Activated CD4-positive, alpha-beta memory T cell treated with anti-CD3 and anti-CD28 coated beads for 36 hours (primary cell): ENCODE measurements at regions not wholly inside any gene's neighbourhood (a gene's known extent, or its start where the extent isn't known, plus 50 kb on each side); places are given as distances from the start of the nearest gene placed in this dataset.
"Not testable (repeated sequence)": the region's sequence is repeated elsewhere in the genome, so short reads cannot be mapped to it uniquely, and the experiment has no call there.

Experiments used
- CTCF ChIA-PET: fragments of 350-600 bp; sonication (Branson Sonifier 250); formaldehyde crosslinking; loops from one replicate; lab custom pipeline; 2021; ENCODE audit warnings: antibody characterized with exemption, inconsistent platforms; lab: Charles Lee
- POLR2A ChIA-PET: fragments of 350-600 bp; sonication (Branson Sonifier 250); formaldehyde crosslinking; loops from one replicate; lab custom pipeline; 2021; ENCODE audit warnings: antibody characterized with exemption; lab: Charles Lee
- DNase-seq: peaks from one replicate; pipeline ENCODE4 v3.0.0-alpha.2; 2020
- H3K27ac Mint-ChIP-seq: one replicate; pipeline ENCODE4 v1.8.0; 2021; ENCODE audit warnings: mixed read lengths
- H3K27me3 Mint-ChIP-seq: one replicate; pipeline ENCODE4 v1.8.0; 2021; ENCODE audit warnings: mixed read lengths
- H3K36me3 Mint-ChIP-seq: one replicate; pipeline ENCODE4 v1.8.0; 2021; ENCODE audit warnings: mixed read lengths
- H3K4me1 Mint-ChIP-seq: one replicate; pipeline ENCODE4 v1.8.0; 2021; ENCODE audit warnings: low read depth, mixed read lengths
- H3K4me3 Mint-ChIP-seq: one replicate; pipeline ENCODE4 v1.8.0; 2021; ENCODE audit warnings: mild to moderate bottlenecking, mixed read lengths
- H3K9me3 Mint-ChIP-seq: one replicate; pipeline ENCODE4 v1.8.0; 2021; ENCODE audit warnings: mixed read lengths
- intact Hi-C: fragments of 100-400 bp; cut with micrococcal nuclease; formaldehyde crosslinking; loops from one replicate; pipeline ENCODE4 v1.15.1; 2023

GRCh38 chr2:234873103-234873827, 78.6 kb upstream of the SH3BP4 start:
- Mint-ChIP-seq H3K4me3 (no peak overlapping the region), H3K9me3 (no peaks in the 10 kb centered on the region), H3K36me3 (no peaks in the 10 kb centered on the region), H3K27me3 (peaks cover 5% of the 10 kb centered on the region), H3K27ac (no peak overlapping the region), H3K4me1 (no peaks in the 10 kb centered on the region)
- CTCF ChIA-PET: interaction anchor here (0.7 kb wide), 1 partner anchor 93 kb away, joined by 3 read pairs; no protein-coding TSS in a partner anchor
- intact Hi-C loops: no loop called here
- DNase-seq: no peak
- POLR2A ChIA-PET: no interaction called here

DNA sequence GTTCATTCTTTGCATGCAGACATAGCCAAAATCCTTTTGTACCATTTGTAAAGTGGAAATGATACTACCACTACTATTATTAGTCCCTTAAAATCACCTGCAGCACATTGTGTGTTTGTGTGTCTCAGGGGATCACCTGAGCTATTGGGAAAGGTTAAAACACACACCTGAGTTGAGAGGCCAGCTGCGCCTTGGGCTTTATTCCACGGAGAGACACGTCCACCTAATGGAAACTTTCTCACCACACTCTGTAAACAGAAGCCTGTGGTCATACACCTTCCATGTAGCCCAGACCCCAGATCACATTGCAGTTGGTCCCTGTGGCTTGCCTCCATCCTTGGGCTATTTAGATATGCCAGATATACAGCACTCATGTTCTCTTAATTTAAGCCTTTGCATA, 81.8 kb upstream of the SH3BP4 start:
- Mint-ChIP-seq H3K4me3 (no peak overlapping the region), H3K9me3 (peaks cover 10% of the 10 kb centered on the region), H3K27ac (no peak overlapping the region), H3K36me3 (no peaks in the 10 kb centered on the region), H3K27me3 (peaks cover 8% of the 10 kb centered on the region), H3K4me1 (no peaks in the 10 kb centered on the region)
- ChIA-PET CTCF (no interaction called here), POLR2A (no interaction called here)
- no peak for DNase-seq
- intact Hi-C loops: no loop called here

GRCh38 chr2:234869164-234869563, 82.7 kb upstream of the SH3BP4 start:
- DNase-seq: no peak
- peaks cover 8% of the 10 kb centered on the region for H3K27me3 Mint-ChIP-seq
- ChIA-PET POLR2A (no interaction called here), CTCF (no interaction called here)
- intact Hi-C loops: no loop called here
- no peaks in the 10 kb centered on the region for H3K36me3 Mint-ChIP-seq
- H3K9me3 Mint-ChIP-seq: peaks cover 10% of the 10 kb centered on the region
- H3K4me3 Mint-ChIP-seq: no peak overlapping the region
- H3K27ac Mint-ChIP-seq: no peak overlapping the region
- no peaks in the 10 kb centered on the region for H3K4me1 Mint-ChIP-seq

DNA sequence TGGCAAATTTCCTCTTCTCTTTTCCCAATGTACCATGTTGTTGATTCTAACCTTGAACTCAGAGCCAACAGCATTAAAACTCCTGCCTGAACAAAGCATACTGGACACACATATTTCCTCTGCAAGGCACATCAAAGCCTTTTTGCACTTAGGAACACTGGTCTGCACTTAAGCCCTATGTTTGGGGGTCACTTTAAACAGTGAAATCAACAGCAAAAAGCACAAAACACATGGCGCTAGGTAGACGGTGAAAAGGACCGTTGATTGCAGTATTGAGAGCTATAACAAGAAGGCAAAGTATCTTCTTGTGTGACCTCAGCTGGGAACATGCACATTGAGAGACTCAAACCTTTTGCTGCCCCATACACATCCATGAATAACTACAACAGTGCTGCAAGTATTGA, 83.9 kb upstream of the SH3BP4 start:
- no peaks in the 10 kb centered on the region for H3K4me1 Mint-ChIP-seq
- H3K36me3 Mint-ChIP-seq: no peaks in the 10 kb centered on the region
- ChIA-PET CTCF (no interaction called here), POLR2A (no interaction called here)
- H3K27ac Mint-ChIP-seq: no peak overlapping the region
- H3K27me3 Mint-ChIP-seq: peaks cover 6% of the 10 kb centered on the region
- peaks cover 10% of the 10 kb centered on the region for H3K9me3 Mint-ChIP-seq
- H3K4me3 Mint-ChIP-seq: no peak overlapping the region
- intact Hi-C loops: no loop called here
- no peak for DNase-seq

- no peak for DNase-seq
- Mint-ChIP-seq H3K4me1 (no peaks in the 10 kb centered on the region), H3K27ac (no peak overlapping the region), H3K27me3 (peaks cover 5% of the 10 kb centered on the region), H3K4me3 (no peak overlapping the region), H3K9me3 (peaks cover 10% of the 10 kb centered on the region), H3K36me3 (no peaks in the 10 kb centered on the region)
- intact Hi-C loops: no loop called here
- POLR2A ChIA-PET: no interaction called here
- CTCF ChIA-PET: no interaction called here
Observed at GRCh38 chr2:234865586-234865985, 86.2 kb upstream of the SH3BP4 start.

GRCh38 chr2:234865040-234865439, 86.8 kb upstream of the SH3BP4 start:
- ChIA-PET POLR2A (no interaction called here), CTCF (no interaction called here)
- peaks cover 10% of the 10 kb centered on the region for H3K9me3 Mint-ChIP-seq
- no peak for DNase-seq
- H3K36me3 Mint-ChIP-seq: no peaks in the 10 kb centered on the region
- H3K27me3 Mint-ChIP-seq: peaks cover 5% of the 10 kb centered on the region
- no peaks in the 10 kb centered on the region for H3K4me1 Mint-ChIP-seq
- H3K27ac Mint-ChIP-seq: no peak overlapping the region
- intact Hi-C loops: no loop called here
- H3K4me3 Mint-ChIP-seq: no peak overlapping the region

GRCh38 chr2:234864506-234864905, 87.3 kb upstream of the SH3BP4 start:
- no peak overlapping the region for H3K27ac Mint-ChIP-seq
- intact Hi-C loops: no loop called here
- no peaks in the 10 kb centered on the region for H3K4me1 Mint-ChIP-seq
- no peak overlapping the region for H3K4me3 Mint-ChIP-seq
- peaks cover 5% of the 10 kb centered on the region for H3K27me3 Mint-ChIP-seq
- CTCF ChIA-PET: interaction anchor here (0.6 kb wide), 1 partner anchor 14 kb away, joined by 3 read pairs; no protein-coding TSS in a partner anchor
- H3K9me3 Mint-ChIP-seq: peaks cover 10% of the 10 kb centered on the region
- H3K36me3 Mint-ChIP-seq: no peaks in the 10 kb centered on the region
- POLR2A ChIA-PET: no interaction called here
- DNase-seq: no peak

DNA sequence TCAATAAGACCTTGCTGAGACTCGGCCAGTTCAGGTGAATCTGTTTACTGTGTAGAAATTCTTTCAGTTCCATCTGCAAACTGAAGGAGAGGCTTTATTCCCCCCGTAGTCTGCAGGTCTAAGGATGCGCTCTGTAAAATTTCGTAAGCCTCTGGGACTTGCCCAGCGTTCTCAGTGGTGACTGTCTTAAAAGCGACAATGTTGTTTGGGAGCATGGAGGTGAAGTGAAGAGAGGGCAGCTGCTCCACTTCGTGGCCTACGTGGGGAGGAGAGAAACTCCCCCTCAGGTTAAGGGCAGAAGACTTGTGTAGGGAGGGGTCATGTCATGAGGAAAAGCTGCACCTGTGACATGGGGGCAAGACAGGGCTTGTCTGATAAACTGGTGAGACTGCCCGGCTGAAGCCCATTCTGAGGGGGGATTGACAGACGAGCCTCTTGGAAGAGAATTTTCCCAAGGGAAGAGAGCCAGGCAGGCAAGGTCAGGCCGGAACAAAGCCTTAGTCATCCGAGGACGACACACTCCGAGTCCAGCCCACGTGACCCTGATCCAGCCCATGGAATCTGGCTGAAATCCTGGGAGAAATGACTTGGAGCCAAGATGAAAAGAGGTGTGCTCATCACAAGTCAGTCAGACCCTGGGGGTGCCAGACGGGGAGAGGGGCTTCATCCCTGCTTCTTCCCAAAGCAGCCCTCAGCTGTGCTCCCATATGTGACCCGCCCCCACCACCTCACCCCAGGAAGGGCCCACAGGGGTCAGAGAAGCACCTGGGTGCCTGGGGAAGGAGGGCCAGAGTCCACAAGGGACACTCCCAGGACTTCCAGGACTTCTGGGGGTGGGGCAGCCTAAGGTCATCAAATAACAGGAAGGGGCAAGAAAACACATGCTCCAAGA, 88.5 kb upstream of the SH3BP4 start:
- ChIA-PET CTCF (no interaction called here), POLR2A (no interaction called here)
- intact Hi-C loops: no loop called here
- Mint-ChIP-seq H3K9me3 (peaks cover 10% of the 10 kb centered on the region), H3K4me1 (no peaks in the 10 kb centered on the region), H3K36me3 (no peaks in the 10 kb centered on the region), H3K4me3 (no peak overlapping the region), H3K27me3 (peaks cover 3% of the 10 kb centered on the region), H3K27ac (no peak overlapping the region)
- no peak for DNase-seq

DNA sequence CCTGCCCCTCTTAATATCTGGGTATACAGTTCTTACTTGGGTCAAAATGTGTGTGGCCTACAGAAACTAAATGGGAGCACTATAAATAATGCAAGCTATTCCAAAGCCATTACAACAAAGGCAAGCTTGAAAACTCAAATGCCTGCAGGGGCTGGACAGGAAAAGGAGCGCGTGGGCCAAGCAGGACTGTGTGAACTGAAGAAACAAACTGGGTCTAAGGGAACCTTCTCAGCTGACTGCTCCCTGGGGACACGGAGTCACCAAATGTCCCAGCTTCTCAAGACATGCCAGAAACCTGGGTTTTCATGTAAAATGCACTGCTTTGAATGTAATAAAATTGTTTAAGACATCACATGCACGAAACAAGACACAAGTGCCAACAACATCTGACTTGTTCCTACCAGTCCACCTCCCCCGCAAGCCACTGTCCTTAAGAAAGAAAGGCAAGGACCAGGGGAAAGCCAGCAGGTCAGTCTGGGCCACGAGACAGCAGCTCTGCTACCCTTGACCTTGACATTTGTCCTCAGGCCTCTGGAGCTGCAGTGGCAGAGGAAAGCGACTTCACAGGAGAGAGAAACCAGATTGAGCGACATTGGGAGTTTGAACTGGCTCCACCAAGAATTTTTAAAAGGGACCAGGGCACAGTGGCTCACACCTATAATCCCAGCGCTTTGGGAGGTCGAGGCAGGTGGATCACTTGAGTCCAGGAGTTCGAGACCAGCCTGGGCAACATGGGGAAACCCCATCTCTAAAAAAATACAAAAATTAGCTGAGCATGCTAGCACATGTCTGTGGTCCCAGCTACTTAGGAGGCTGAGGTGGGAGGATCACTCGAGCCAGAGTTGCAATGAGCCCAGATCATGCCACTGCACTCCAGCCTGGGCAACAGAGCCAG, 89.7 kb upstream of the SH3BP4 start:
- Mint-ChIP-seq H3K36me3 (no peaks in the 10 kb centered on the region), H3K27ac (no peak overlapping the region), H3K4me3 (no peak overlapping the region), H3K4me1 (no peaks in the 10 kb centered on the region), H3K27me3 (no peaks in the 10 kb centered on the region), H3K9me3 (peaks cover 7% of the 10 kb centered on the region)
- ChIA-PET POLR2A (no interaction called here), CTCF (no interaction called here)
- no peak for DNase-seq
- intact Hi-C loops: no loop called here

- POLR2A ChIA-PET, H3K36me3 Mint-ChIP-seq, H3K4me1 Mint-ChIP-seq, intact Hi-C loops, H3K27me3 Mint-ChIP-seq, CTCF ChIA-PET, DNase-seq, H3K9me3 Mint-ChIP-seq, H3K4me3 Mint-ChIP-seq, H3K27ac Mint-ChIP-seq: not testable (repeated sequence)
Observed at GRCh38 chr2:234859330-234859872, 92.4 kb upstream of the SH3BP4 start.

GRCh38 chr2:234858790-234859329, 93.0 kb upstream of the SH3BP4 start:
- CTCF ChIA-PET: no interaction called here
- no peak for DNase-seq
- H3K36me3 Mint-ChIP-seq: no peaks in the 10 kb centered on the region
- no peak overlapping the region for H3K4me3 Mint-ChIP-seq
- no peak overlapping the region for H3K27ac Mint-ChIP-seq
- POLR2A ChIA-PET: no interaction called here
- H3K4me1 Mint-ChIP-seq: no peaks in the 10 kb centered on the region
- no peaks in the 10 kb centered on the region for H3K9me3 Mint-ChIP-seq
- H3K27me3 Mint-ChIP-seq: peaks cover 7% of the 10 kb centered on the region
- intact Hi-C loops: no loop called here
